Fibroblast of skin of abdomen (primary cell): ENCODE measurements at regions not wholly inside any gene's neighbourhood (a gene's known extent, or its start where the extent isn't known, plus 50 kb on each side); places are given as distances from the start of the nearest gene placed in this dataset.

Source experiments
- DNase-seq: peaks from one replicate; pipeline ENCODE4 v3.0.0-alpha.2; 2013

DNA sequence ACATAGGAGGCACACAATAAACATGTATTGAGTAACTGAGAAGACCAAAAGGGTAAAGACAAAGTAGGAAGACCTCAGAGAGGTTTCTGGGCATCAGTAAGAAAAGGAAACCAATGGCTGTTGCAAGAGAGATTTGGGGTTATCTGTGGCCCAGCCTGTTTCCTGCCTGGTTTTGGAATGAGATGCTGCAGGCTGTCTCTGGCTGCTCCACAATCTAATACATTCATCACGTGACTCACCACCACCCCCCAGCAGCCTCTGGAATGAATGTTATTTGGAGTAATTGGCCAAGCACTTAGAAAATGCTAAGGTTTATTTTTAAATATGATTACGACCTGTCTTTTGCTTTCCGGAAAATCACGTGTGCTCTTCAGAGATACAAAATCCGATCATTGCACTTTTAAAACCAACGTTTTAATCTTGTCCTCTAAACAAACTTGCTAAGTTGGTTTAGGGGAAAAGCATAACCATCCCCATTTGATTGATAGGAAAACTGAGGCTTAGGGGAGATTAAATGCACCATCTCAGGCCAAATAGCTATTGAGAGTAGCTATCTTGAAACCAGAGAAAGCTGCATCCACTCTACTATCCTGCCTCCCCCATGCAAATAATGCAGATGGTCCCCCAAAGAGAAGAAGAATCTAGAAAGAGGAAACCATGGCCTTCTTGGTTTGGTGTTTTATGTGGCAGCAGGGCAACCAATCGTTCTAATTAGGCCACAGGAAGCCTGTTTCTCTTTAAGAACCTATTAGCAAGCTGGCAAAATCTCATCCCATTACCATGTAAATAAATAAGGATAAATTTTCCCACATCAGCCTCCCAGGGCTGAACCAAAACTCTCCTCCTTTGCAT is 151.8 kb upstream of the ADRA1B start:
- DNase-seq = peak; percentile 95

DNA sequence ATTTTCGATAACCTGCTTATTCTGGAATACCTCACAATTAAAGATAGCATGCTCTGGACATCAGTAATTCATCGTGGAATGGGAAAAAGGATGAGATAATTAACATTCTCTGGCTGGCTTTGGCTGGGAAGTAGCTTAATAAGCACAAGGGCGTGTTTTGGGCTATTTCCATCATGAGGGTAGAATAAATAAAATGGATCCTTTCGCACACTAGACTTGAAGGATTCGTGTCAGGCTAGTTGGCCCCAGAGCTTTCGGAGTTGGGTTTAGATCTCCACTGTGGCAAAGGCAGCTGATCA is 151.2 kb upstream of the ADRA1B start:
- no peak for DNase-seq

DNA sequence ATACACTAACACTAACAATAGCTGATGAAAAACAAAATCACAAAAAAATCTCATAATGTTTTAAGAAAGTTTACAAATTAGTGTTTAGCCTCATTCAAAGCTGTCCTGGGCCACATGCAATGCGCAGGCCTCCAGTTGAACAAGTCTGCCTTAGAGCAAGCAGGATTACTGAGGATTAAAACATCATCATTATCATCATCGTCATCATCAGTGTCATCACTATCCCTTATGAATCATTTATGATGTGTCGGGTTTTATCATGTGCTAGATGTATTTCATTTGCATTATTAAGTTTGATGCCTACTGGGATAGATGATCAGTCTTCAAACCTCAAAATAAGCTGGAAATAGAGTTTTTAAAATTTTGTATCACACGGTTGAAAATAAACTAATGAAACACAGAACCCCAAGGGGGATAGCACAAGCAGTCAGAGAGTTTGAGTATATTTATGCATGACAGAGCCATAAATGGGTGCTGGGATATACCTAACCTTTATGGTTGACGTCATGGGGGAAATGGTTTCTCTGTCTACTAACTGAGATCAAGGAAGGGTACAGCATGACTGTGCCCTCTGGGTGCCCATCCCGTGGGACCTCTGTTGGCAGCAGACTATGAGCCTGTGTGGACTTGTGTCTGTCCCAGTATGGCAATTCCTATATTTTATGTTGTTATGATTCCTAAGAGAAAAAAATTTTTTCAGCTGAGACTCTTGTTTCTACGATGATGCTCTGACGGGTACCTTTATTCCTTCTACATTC is 150.3 kb upstream of the ADRA1B start:
- DNase-seq = peak; percentile 42

DNA sequence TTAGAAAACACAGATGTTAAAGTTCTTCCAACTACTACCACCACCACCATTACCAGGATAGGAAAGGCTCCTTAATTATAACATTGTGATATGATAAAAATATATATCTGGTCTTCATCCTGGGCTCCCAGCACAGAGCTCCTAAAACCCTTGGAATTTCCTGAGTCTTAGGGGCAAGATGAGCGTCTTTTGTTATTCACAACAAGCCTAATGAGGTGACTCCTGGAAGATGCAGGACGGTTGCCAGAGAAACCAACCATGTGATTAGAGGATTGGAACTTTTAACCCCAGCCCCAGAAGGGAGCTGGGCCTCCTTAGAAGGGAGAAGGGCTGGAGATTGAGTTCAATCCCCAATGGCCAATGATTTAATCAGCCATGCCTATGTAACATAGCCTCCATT is 148.0 kb upstream of the ADRA1B start:
- peak; percentile 56 for DNase-seq

DNA sequence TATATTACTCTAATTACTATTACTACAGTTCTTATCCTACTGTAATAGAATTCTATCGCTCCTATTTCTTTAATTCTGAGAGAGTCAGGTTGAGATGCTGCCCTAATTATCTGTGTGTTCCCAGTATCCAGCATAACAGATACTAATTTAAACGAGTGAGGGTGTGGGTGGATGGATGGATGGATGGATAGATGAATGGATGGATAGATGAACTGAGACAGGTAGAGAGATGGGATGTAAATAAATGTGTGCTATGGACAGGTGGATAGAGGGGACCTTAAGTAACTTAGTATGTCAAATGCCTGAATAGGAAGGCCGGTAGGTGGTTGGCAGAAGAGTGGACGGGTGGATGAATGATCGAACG is 143.6 kb upstream of the ADRA1B start:
- no peak for DNase-seq

DNA sequence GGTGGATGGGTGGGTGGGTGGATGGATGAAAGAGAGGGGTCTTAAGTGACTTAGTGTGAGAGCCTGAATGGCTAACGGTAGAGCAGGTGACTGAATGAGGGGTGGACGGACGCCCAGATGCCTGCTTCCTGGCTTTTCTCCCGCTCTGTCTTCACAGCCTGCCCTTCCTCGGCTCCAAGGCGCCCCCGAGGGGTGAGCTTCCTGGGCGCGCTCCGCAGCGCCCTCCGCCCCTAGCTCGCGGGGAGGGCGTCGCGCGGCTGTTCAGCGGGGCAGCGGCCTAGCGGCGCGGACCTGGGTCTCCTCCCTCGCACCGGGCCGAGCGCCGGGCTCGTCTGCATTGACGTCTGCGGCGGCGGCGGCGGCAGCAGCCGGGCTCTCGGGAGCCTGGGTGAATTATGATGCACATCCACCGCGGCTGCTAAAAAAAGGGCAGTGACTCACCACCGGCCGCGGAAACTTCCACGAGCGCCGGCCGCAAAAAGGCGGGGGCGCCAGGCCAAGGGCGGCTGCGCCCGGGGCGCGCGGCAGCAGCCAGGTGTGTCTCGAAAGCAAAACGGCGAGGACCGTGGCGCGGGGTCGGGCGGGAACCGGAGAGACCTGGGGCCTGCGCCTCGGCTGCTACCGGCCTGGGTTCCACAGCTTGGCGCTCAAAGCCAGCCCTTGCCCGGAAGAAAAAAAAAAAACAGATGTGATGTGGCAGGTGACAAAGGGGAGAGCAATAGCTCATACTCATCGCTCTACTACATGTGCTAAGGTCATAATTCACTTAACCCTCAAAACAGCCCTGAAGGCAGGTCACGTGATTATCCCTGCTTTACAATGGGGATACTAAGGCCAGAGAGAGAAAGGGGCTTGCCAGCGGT is 143.0 kb upstream of the ADRA1B start:
- DNase-seq = peak; percentile 88

DNA sequence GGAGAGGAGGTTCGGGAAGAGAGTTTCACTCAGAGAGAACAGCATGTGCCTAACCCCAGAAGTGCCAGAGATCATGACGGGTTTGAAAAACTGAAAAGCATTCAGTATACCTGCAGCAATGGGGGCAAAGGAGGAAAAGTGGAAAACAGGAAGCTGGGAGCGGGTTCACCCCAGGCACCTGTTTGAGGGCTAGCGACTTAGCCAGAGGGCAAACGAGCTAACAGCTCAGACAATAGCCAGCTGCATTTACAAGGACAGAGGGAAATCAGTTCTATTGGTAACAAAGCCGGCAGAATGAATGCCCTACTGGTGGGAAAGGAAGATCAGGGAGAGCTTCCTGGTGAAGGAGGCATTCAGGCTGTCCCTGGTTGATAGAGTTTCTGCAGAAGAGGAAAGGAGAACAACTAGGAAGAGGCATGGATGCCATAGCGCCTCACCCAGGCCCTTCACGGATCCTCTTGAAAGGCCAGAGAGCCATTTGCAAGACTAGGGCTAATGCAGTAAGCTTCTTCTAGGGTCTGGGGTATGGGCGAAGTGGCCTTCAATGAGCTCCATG is 141.7 kb upstream of the ADRA1B start:
- no peak for DNase-seq

DNA sequence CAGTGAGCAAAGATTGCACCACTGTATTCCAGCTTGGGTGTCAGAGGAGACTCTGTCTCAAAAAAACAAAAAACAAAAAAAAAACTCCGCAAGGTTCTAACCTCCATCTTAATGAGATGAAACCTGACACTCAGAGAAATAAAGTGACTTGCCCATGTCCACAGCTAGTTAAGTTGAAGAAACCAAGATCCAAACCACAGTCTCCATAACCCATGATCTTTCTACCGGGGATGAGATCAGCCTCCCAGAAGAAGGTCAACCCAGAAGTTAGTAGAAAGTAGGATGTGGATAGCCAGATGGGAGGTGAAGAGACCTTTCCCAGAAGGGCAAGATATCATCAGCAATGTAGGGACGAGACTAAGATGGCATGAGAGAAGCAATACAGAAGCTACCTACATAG is 140.4 kb upstream of the ADRA1B start:
- no peak for DNase-seq

DNA sequence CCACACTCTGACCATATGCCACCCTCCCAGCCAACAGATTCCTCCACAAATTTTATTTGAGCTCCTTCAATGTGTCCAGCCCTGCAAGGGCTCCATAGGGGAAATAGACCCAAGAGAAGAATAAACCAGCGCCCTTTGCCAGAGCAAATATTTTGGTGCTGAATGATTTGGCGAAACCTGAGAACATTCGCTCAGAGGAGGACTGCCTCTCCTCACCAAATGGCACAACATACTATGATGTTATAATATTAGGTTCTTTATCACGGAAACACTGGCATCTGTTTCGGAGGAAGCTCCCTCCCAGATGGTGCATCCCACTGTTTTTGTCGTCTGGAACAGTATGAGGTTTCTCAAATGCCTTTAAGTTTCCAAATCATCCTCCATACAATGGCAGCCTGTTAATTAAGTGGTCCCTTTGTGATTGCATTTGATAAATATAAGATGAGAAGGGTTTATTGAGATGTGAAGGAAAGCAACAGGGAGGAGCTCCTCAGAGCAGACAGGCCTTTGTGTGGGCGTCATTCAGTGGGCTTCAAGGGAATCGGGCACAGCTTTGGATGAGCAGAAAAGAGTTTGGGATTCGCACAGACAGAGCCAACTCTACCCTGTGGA is 139.1 kb upstream of the ADRA1B start:
- DNase-seq = no peak

DNA sequence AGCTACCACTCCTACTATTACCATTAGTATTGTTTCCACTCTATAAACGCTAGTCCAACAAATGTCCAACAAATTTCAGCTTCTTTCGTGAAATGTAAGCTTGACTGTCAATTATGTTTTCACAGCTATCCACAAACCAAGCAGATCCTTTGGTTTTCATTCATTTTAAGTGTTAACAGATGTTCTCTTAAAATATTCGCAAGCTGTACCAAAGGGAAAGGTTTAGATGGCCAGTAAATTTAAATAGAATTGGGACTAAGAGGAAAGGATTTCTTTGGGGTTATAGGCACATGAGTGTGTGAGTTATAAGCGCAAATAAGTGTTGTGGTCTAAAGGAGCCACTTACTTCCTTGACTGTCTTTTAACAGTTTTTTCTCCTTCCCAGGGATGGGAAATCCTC is 136.8 kb upstream of the ADRA1B start:
- peak; percentile 80 for DNase-seq

DNA sequence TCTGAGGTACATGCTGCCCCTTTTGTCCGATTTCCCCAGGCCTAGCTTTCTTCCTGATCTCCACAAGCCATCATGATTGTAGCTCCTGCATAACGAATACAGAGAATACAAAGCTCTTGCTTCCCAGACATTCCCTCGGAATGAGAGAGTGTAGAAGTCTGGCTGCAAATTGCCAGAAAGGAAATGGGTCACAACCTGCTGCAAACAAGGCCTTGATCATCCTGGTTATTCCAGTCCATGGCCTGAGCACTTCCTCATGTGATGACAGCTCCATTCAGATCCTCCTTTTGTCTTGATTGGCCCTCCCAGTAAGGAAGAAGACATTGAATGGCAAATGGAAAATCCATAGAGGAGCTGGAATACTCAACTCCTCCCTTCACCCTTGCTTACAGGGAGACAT is 136.0 kb upstream of the ADRA1B start:
- no peak for DNase-seq

DNA sequence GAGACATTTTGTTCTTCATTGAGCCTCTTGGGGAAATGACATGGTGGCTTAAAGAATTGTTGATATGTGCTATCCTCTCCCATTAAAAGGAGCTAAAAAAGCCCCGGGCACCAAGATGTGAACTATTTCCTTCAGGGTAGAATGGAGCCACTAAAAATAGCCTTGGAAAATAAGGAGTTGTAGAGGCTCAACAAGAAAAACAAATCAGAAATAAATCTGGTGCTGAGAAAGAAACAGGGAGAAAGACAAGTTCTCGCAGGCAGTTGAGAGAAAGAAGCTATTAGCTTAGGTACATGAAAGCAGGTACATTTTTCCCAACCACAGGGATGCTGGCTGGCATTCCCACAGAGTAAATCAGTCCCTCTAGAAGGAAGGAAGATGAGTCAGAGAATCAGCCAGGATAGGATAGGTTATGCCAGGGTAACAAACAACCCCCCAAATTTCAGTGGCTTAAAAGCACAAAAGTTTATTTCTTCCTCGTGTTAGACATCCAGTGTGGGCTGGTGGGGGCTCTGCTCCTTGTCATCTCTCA is 134.6 kb upstream of the ADRA1B start:
- DNase-seq = no peak

DNA sequence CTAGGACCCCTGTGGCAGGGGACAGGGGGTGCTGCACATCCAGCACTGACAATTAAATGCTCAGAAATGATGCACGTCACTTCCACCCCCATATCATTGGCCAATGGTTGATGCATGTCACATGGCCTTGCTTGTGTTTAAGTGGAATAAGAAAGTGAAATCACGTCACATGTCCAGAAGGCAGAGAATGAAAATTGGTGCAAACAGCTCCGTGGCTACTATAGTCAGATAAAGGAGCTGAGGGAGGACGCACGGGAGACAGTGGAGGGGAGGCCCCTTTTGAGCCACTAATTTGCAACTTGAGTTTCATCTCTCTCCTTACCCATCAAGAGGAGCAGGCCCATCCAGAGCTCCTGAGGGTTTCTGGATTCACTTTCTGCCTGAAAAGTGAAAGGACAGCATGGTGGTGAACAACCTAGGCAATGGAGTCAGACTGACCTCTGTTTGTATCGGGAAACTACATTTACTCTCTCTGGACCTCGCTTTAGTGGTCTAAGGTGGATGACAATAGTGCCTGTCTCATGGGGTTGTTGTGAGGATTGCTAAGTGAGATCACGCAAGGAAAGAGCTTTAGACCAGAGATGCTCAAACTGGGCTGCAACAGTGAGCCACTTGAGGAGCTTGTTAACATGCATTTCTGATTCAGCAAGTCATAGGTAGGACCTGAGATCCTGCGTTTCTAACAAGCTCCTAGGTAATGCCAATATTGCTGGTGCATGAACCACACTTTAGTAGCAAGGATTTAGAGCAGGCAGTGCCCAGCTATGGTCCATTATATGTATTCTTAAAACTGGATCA is 133.9 kb upstream of the ADRA1B start:
- no peak for DNase-seq

DNA sequence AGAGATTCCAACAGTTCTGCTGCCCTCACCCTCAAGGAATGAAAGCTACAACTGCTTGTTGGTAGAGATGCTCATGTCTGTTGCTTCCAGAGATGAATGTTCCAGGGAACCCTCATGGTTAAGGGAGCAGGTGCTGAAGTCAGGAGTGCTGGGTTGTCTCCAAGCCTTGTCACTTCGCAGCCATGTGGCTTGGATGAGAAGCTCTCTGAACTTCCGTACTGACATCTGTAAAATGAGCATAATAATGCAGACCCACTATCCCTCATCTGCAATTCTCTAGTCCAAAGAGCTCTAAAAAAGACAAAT is 133.3 kb upstream of the ADRA1B start:
- DNase-seq = no peak

DNA sequence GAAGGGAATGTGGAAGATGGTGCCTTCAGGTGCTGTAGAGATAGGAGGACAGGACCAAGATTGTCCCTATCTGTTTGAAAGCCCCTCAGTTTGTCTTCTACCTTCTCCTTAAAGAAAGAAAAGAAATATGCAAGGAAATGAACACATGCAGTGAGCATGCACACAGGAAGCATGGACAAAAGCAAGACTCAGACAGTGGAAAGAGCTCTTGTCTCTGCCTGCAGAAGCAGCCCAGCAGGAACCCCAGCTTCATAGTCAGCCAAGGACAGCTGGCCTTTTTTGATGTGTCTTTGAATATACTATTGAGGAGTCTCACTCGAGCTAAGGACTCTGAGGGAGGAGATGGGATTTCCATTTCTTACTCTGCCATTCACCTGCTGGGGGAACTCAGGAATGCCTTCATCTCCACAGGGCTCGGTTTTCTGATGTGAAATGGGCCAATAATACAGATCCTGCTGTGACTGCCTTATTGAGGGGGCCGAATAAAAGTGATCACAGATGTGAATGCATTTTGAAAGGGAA is 132.5 kb upstream of the ADRA1B start:
- no peak for DNase-seq

DNA sequence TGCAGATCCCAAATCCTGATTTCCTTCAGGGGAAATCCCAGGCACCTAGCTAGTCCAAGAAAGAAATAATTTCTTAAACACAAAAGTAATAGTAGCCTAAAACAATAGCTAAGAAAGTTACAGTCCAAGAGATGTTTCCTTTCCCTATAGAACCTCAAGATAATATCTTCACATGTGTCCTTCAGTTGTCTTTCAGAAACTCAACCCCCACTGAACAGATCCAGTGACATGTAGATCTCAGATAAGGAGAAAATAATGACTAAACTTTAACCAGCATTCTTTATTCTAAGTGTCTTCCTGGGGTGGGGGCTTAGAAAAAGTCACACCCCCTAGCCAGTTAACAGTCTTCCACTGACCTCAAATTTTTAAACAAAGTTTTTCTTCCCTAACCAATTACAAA is 131.3 kb upstream of the ADRA1B start:
- DNase-seq = no peak

DNA sequence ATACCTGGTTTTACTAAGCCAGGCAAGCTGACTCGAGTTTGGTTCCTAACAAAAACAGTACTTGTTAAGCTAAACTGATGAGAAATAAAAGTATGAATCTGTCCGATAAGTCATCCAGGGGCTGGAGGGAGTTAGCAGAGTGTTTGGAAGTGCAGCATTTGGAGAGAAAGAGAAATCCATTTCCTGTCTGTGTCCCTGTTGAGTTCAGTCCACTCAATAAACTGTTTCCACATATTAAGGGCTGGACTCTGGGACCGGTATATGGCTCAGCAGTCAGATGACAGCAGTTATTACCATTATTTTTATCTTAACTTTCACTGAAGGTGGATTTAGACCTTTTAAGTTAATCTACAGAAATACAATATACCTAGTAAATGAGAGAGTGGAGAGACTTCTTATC is 130.6 kb upstream of the ADRA1B start:
- no peak for DNase-seq

DNA sequence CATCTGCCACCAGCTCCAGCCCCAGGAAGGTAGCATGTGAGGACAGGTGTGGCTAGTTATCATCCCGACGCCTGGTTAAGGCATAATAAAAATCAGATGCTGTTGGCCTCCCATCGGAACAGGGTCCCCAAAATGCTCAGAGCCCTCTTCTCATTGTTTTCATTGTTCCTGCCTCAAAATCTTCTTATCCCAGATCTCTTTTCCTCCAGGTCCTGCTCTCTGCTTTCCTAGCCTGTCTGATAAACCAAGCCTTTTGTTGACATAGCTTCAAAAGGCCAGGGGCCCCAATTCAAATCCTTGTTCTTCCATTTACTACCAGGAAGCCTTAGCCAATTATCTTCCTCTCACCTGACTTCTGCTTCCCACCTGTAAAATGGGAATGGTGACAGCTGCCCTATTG is 130.1 kb upstream of the ADRA1B start:
- no peak for DNase-seq

DNA sequence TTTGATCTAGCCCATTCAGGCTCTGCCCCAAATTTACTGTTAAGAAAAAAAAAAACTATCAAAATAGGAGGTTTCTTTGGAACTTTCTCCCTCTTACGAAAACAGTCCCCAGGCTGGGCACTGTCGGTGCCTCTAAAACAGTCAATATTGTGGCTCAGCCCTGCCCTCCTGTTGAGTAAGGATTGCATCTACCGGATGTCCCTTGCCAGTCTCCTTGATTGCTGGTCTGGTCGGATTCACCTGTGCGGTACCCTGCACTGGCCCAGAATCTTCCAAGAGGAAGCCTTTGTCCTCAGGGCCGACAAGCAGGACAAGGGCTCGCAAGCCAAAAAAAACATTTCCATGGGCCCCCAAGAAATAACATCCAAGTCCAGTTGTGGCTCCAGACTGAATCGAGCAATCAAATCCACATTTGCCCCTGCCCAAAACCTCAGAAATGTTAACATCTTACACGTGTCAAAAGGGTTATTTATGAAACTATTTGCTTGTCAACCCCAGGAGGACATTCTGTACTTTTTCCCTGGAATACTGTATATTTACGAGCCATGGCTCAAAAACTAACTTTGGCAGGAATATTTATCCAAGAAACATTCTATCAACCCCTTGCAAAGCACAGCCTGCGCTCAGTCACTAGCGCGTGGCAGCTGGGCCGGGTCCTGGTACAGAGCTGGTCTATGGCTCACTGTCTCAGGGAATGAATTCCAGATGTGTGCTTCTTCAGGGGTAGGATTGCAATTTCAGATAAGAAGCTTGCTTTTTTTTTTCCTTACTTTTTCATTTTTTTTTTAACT is 129.2 kb upstream of the ADRA1B start:
- DNase-seq = peak; percentile 84

DNA sequence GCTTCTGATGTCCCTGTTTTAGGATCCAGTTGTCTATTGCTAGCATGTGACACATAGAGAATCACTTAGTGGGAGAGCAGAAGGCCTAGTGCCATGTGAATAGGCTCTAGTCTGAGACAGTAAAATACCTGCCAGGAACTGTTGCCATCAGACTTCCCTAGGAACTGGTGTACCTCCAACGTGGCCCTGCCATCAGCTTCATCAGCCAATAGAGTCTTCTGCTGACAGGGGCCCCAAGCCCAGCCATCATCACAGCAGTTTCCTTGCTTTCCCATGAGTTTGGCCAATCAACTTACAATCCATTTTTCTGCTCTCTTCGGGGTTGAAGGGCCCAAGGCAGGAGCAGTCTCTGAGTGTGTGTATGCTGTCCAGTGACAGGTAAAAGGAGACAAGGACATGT is 128.4 kb upstream of the ADRA1B start:
- DNase-seq = no peak
